ENCODE measurements at regions not wholly inside any gene's neighbourhood (a gene's known extent, or its start where the extent isn't known, plus 50 kb on each side); places are given as distances from the start of the nearest gene placed in this dataset.
A peak's percentile ranks its signal among the peaks of the same experiment; 100 is the strongest.

- H3K27me3 ChIP-seq (replicated peaks): no peaks in the 10 kb centered on the region
- no peak overlapping the region for H3K4me3 ChIP-seq
- no peaks in the 10 kb centered on the region for H3K36me3 ChIP-seq
- H3K27ac ChIP-seq: no peak overlapping the region
- H3K4me1 ChIP-seq (replicated peaks): peaks cover 16% of the 10 kb centered on the region
- H3K9me3 ChIP-seq (replicated peaks): peaks cover 7% of the 10 kb centered on the region
- no peak for DNase-seq (ENCODE audit: low read depth in 1 of 2, low spot score in 2 of 2)
Observed at GRCh38 chr4:110737931-110738330, 115.1 kb upstream of the PITX2 start.

- Histone ChIP-seq H3K9me3 (replicated peaks) (no peaks in the 10 kb centered on the region), H3K36me3 (no peaks in the 10 kb centered on the region), H3K4me1 (replicated peaks) (peaks cover 7% of the 10 kb centered on the region; the same call in 1 of the 2 replicates), H3K27ac (no peak overlapping the region), H3K27me3 (replicated peaks) (no peaks in the 10 kb centered on the region), H3K4me3 (no peak overlapping the region)
- DNase-seq (ENCODE audit: low read depth in 1 of 2, low spot score in 2 of 2): no peak
Observed at GRCh38 chr4:110742143-110742542, 119.3 kb upstream of the PITX2 start.

DNA sequence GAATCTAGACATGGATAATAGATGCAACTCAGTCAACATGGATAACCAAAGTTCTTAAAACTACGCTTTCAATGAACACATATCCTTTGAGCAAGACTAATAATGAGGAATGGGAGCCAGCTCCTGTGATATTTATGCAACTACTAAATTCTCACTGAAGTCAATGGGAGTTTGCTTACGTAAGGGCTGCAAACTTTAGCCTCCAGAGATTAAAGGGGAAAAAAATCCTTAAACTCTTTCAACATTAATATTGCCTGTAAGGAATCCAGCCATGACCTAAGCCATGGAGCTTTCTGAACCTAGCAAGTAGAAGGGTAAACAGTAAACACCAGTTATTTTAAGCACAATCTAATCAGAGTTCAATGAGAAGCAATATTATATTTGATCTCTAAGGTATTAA is 125.2 kb upstream of the PITX2 start:
- Histone ChIP-seq H3K4me1 (replicated peaks) (no peaks in the 10 kb centered on the region), H3K4me3 (no peak overlapping the region), H3K36me3 (no peaks in the 10 kb centered on the region), H3K27me3 (replicated peaks) (no peaks in the 10 kb centered on the region), H3K9me3 (replicated peaks) (no peaks in the 10 kb centered on the region), H3K27ac (no peak overlapping the region)
- no peak for DNase-seq (ENCODE audit: low read depth in 1 of 2, low spot score in 2 of 2)

DNA sequence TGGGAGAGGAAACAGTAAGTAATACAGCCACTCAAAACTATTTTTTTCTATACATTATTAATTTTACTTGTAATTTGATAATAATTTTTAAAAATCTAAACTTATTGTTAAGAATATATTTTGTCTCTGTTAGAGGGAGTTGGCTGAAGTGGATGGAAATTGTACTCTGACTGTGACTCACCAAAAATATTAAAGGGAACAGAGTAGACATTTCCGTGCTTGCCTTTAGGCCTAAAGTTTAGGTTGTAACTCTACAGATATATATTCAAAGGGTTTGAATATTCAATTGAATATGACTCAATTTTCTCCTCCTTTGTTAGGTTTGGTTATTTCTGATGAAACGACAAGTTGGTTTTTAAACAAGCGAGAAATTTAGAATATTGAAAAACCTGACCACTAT is 128.3 kb upstream of the PITX2 start:
- Histone ChIP-seq H3K27ac (no peak overlapping the region), H3K36me3 (no peaks in the 10 kb centered on the region), H3K4me1 (replicated peaks) (no peaks in the 10 kb centered on the region), H3K4me3 (no peak overlapping the region), H3K27me3 (replicated peaks) (no peaks in the 10 kb centered on the region), H3K9me3 (replicated peaks) (no peaks in the 10 kb centered on the region)
- DNase-seq (ENCODE audit: low read depth in 1 of 2, low spot score in 2 of 2): no peak

DNA sequence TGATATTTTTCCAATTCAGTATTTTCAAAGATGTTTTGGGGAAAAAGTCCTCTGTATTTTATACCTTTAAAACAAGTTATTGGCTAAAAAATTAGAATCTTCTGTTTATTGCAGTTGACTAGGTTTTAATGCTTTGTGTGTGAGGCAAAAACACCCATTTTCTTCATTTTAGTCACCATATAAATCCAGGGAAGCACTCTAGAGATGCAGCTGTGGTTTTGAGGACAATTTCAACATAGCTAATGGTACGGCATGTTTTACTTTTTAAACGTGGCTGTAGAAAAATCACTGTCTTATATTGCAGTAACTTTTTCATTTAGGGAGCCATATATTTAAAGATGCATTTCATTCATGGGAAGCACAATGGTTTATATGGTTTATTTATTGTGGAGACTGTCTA is 129.1 kb upstream of the PITX2 start:
- Histone ChIP-seq H3K36me3 (no peaks in the 10 kb centered on the region), H3K27ac (no peak overlapping the region), H3K4me1 (replicated peaks) (no peaks in the 10 kb centered on the region), H3K9me3 (replicated peaks) (no peaks in the 10 kb centered on the region), H3K27me3 (replicated peaks) (no peaks in the 10 kb centered on the region), H3K4me3 (no peak overlapping the region)
- no peak for DNase-seq (ENCODE audit: low read depth in 1 of 2, low spot score in 2 of 2)

- H3K27me3 ChIP-seq (replicated peaks): no peaks in the 10 kb centered on the region
- H3K4me1 ChIP-seq (replicated peaks): no peaks in the 10 kb centered on the region
- no peaks in the 10 kb centered on the region for H3K36me3 ChIP-seq
- no peaks in the 10 kb centered on the region for H3K9me3 ChIP-seq (replicated peaks)
- no peak overlapping the region for H3K27ac ChIP-seq
- DNase-seq (ENCODE audit: low read depth in 1 of 2, low spot score in 2 of 2): no peak
- H3K4me3 ChIP-seq: no peak overlapping the region
Observed at GRCh38 chr4:110753466-110753865, 130.6 kb upstream of the PITX2 start.

DNA sequence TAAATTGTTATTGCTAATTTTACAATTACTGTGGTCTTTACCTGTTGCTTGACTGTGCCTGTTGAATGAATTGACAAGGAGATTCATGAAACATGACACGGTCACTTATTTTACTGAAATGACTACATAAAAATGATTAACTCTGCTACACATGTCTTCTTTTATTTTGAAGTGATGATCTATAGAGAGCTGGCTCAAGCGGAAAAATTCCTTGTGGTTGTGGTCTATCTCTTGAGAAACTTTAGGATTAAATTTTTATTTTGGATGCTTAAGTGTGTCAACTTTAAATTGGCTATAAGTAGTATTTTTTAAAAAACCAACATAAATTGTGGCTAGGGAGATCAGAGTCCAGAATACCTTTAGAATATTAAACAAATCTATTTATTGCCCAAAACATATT is 131.8 kb upstream of the PITX2 start:
- Histone ChIP-seq H3K27me3 (replicated peaks) (no peaks in the 10 kb centered on the region), H3K9me3 (replicated peaks) (no peaks in the 10 kb centered on the region), H3K36me3 (no peaks in the 10 kb centered on the region), H3K4me1 (replicated peaks) (no peaks in the 10 kb centered on the region), H3K27ac (no peak overlapping the region), H3K4me3 (no peak overlapping the region)
- DNase-seq (ENCODE audit: low read depth in 1 of 2, low spot score in 2 of 2): no peak

- Histone ChIP-seq H3K9me3 (replicated peaks) (no peaks in the 10 kb centered on the region), H3K4me1 (replicated peaks) (no peaks in the 10 kb centered on the region), H3K36me3 (no peaks in the 10 kb centered on the region), H3K27ac (no peak overlapping the region), H3K4me3 (no peak overlapping the region), H3K27me3 (replicated peaks) (no peaks in the 10 kb centered on the region)
- no peak for DNase-seq (ENCODE audit: low read depth in 1 of 2, low spot score in 2 of 2)
Observed at GRCh38 chr4:110769578-110769977, 146.7 kb upstream of the PITX2 start.

DNA sequence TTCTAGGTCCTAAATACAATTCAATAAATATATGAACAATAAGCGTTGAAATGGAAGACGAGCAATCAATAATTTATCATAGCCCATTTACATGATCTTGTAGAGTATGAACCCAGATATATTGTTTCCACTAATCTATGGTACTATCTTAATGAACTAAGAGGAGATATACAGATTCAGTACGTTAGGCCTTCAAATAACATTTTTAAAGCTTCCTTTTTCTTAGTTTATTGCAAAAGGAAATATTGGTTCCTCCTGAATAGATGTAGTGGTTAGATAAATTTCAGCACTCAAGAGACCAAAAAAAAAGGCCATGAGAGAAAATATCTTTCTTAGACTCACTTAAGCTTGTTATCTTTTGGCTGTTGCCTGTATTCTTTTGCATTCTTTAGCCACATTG is 147.5 kb upstream of the PITX2 start:
- Histone ChIP-seq H3K36me3 (no peaks in the 10 kb centered on the region), H3K9me3 (replicated peaks) (no peaks in the 10 kb centered on the region), H3K27me3 (replicated peaks) (no peaks in the 10 kb centered on the region), H3K4me3 (no peak overlapping the region), H3K4me1 (replicated peaks) (no peaks in the 10 kb centered on the region), H3K27ac (no peak overlapping the region)
- no peak for DNase-seq (ENCODE audit: low read depth in 1 of 2, low spot score in 2 of 2)

DNA sequence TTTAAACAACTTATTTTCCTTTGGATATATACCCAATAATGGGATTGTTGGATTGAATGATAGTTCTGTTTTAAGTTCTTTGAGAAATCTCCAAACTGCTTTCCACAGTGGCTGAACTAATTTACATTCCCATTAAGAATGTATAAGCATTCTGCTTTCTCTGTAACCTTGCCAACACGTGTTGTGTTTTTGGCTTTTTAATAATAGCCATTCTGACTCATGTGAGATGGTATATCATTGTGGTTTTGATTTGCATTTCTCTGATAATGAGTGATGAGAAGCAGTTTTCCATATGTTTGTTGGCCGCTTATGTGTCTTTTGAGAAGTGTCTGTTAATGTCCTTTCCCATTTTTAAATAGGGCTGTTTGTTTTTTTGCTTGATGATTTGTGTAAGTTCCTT is 155.6 kb upstream of the PITX2 start:
- no peak for DNase-seq (ENCODE audit: low read depth in 1 of 2, low spot score in 2 of 2)
- Histone ChIP-seq H3K27ac (no peak overlapping the region), H3K4me3 (no peak overlapping the region), H3K9me3 (replicated peaks) (no peaks in the 10 kb centered on the region), H3K36me3 (no peaks in the 10 kb centered on the region), H3K4me1 (replicated peaks) (no peaks in the 10 kb centered on the region), H3K27me3 (replicated peaks) (no peaks in the 10 kb centered on the region)

GRCh38 chr4:110780538-110780937 is 157.7 kb upstream of the PITX2 start:
- no peak for DNase-seq (ENCODE audit: low read depth in 1 of 2, low spot score in 2 of 2)
- H3K36me3 ChIP-seq: no peaks in the 10 kb centered on the region
- H3K4me1 ChIP-seq (replicated peaks): no peaks in the 10 kb centered on the region
- no peak overlapping the region for H3K4me3 ChIP-seq
- H3K27me3 ChIP-seq (replicated peaks): no peaks in the 10 kb centered on the region
- no peak overlapping the region for H3K27ac ChIP-seq
- no peaks in the 10 kb centered on the region for H3K9me3 ChIP-seq (replicated peaks)

- Histone ChIP-seq H3K9me3 (replicated peaks) (no peaks in the 10 kb centered on the region), H3K27me3 (replicated peaks) (no peaks in the 10 kb centered on the region), H3K4me3 (no peak overlapping the region), H3K36me3 (no peaks in the 10 kb centered on the region), H3K4me1 (replicated peaks) (peaks cover 4% of the 10 kb centered on the region), H3K27ac (no peak overlapping the region)
- no peak for DNase-seq (ENCODE audit: low read depth in 1 of 2, low spot score in 2 of 2)
Observed at GRCh38 chr4:110781944-110782343, 159.1 kb upstream of the PITX2 start.

GRCh38 chr4:110787109-110787508 is 164.2 kb upstream of the PITX2 start:
- H3K4me3 ChIP-seq: no peak overlapping the region
- peaks cover 23% of the 10 kb centered on the region for H3K4me1 ChIP-seq (replicated peaks)
- H3K27me3 ChIP-seq (replicated peaks): no peaks in the 10 kb centered on the region
- no peak for DNase-seq (ENCODE audit: low read depth in 1 of 2, low spot score in 2 of 2)
- H3K27ac ChIP-seq: peak overlapping the region; percentile 40
- H3K9me3 ChIP-seq (replicated peaks): no peaks in the 10 kb centered on the region
- H3K36me3 ChIP-seq: no peaks in the 10 kb centered on the region

DNA sequence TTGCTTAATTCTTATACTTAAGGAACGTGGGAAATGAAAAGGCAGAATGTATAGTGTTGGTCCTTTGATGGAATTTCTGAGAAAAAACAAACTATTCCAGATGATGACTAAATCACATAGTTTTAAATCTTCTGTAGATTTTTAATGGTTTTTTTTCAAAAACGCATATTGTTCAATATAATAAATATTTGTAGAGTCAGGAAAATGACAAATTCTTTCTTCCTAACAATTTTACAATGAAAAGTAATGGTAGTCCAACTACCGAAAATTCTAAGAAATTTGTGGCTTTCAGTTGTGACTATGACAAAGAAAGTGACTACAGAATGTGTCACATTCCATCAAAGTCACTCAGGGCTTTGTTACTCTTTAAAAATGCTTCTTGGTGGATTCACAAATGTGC is 164.8 kb upstream of the PITX2 start:
- peak in 1 of 2 experiments; percentile 57 for DNase-seq (ENCODE audit: low read depth in 1 of 2, low spot score in 2 of 2)
- H3K27ac ChIP-seq: peak overlapping the region; percentile 40
- peaks cover 26% of the 10 kb centered on the region for H3K4me1 ChIP-seq (replicated peaks)
- no peaks in the 10 kb centered on the region for H3K36me3 ChIP-seq
- H3K4me3 ChIP-seq: no peak overlapping the region
- H3K27me3 ChIP-seq (replicated peaks): no peaks in the 10 kb centered on the region
- no peaks in the 10 kb centered on the region for H3K9me3 ChIP-seq (replicated peaks)

DNA sequence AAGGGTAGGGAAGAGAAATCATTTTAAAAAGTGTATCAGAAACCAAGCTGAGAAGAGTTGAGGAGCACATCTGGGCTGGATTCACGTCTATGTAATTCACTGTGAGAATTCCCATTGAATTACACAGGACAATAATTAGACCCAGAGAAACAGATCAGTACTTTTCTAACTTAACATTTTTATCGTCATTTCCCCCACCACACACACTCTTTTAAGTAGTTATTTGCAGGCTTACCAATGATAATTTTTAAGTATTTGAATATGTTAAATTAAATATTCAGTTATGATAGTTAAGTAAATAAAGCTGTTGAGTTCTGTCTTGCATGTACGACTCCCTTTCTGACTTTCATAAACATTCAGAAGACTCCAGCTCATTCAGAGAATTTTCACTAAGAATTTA is 165.4 kb upstream of the PITX2 start:
- Histone ChIP-seq H3K4me1 (replicated peaks) (peaks cover 32% of the 10 kb centered on the region), H3K27me3 (replicated peaks) (no peaks in the 10 kb centered on the region), H3K27ac (peak overlapping the region; percentile 40), H3K9me3 (replicated peaks) (no peaks in the 10 kb centered on the region), H3K36me3 (no peaks in the 10 kb centered on the region), H3K4me3 (no peak overlapping the region)
- no peak for DNase-seq (ENCODE audit: low read depth in 1 of 2, low spot score in 2 of 2)
